ENCODE measurements at regions not wholly inside any gene's neighbourhood (a gene's known extent, or its start where the extent isn't known, plus 50 kb on each side); places are given as distances from the start of the nearest gene placed in this dataset.

GRCh38 chr17:71252436-71252835 is 868.4 kb upstream of the SOX9 start:
- TF ChIP-seq TAF1 (IDR thresholded peaks at IDR 0.05; ENCODE audit: low read depth, low read length), result no peak
- no peak for TF ChIP-seq POLR2AphosphoS5 (IDR thresholded peaks at IDR 0.05; ENCODE audit: low read depth, low read length)
